CD8-positive, alpha-beta memory T cell (primary cell): ENCODE measurements at regions not wholly inside any gene's neighbourhood (a gene's known extent, or its start where the extent isn't known, plus 50 kb on each side); places are given as distances from the start of the nearest gene placed in this dataset.

Experiments used
- CTCF ChIA-PET: fragments of 350-600 bp; sonication (Branson Sonifier 250); formaldehyde crosslinking; loops from one replicate; lab custom pipeline; 2021; ENCODE audit warnings: antibody characterized with exemption; lab: Charles Lee
- POLR2A ChIA-PET: fragments of 350-600 bp; sonication (Branson Sonifier 250); formaldehyde crosslinking; loops from one replicate; lab custom pipeline; 2021; ENCODE audit warnings: antibody characterized with exemption; lab: Charles Lee
- DNase-seq, 5 donors: peaks; one replicate each; pipeline versions ENCODE4 v3.0.0 to v3.0.0-alpha.2; 2020 to 2022; ENCODE audit warnings: mixed read lengths in 1 of 5
- H3K27ac ChIP-seq: one replicate; pipeline ENCODE4 v1.7.0; 2013; ENCODE audit warnings: low read depth, mild to moderate bottlenecking, low read length, moderate library complexity
- H3K27me3 ChIP-seq: 2 replicates; pipeline ENCODE4 v1.7.0; 2013; ENCODE audit warnings: low read length, mild to moderate bottlenecking; ENCODE audit not compliant: insufficient read depth, poor library complexity, severe bottlenecking
- H3K36me3 ChIP-seq: 2 replicates; pipeline ENCODE4 v1.7.0; 2013; ENCODE audit warnings: mild to moderate bottlenecking, low read length, moderate library complexity; ENCODE audit not compliant: insufficient read depth
- H3K4me1 ChIP-seq: 2 replicates; pipeline ENCODE4 v1.7.0; 2013; ENCODE audit warnings: mild to moderate bottlenecking, low read length, moderate library complexity; ENCODE audit not compliant: insufficient read depth
- H3K4me3 ChIP-seq: 2 replicates; pipeline ENCODE4 v1.7.0; 2013; ENCODE audit warnings: mild to moderate bottlenecking, low read length
- H3K9me3 ChIP-seq: 2 replicates; pipeline ENCODE4 v1.7.0; 2013; ENCODE audit warnings: mild to moderate bottlenecking, low read length
- H3K27ac Mint-ChIP-seq, 8 donors: one replicate each; pipeline ENCODE4 v1.8.0; 2020 to 2021; ENCODE audit warnings: mixed read lengths in 8 of 8, mild to moderate bottlenecking in 6 of 8, inconsistent platforms in 3 of 8, moderate library complexity in 3 of 8
- H3K27me3 Mint-ChIP-seq, 2 donors: one replicate each; pipeline ENCODE4 v1.8.0; 2020 to 2021; ENCODE audit warnings: mixed read lengths in 2 of 2, mild to moderate bottlenecking in 1 of 2, moderate library complexity in 1 of 2
- H3K36me3 Mint-ChIP-seq, 3 donors: one replicate each; pipeline ENCODE4 v1.8.0; 2020 to 2021; ENCODE audit warnings: mixed read lengths in 3 of 3, inconsistent platforms in 1 of 3, mild to moderate bottlenecking in 1 of 3
- H3K4me1 Mint-ChIP-seq, 3 donors: one replicate each; pipeline ENCODE4 v1.8.0; 2020 to 2021; ENCODE audit warnings: mixed read lengths in 3 of 3, inconsistent platforms in 1 of 3, mild to moderate bottlenecking in 1 of 3
- H3K4me3 Mint-ChIP-seq, 7 donors: one replicate each; pipeline ENCODE4 v1.8.0; 2020 to 2021; ENCODE audit warnings: mixed read lengths in 7 of 7, mild to moderate bottlenecking in 6 of 7, moderate library complexity in 4 of 7, inconsistent platforms in 2 of 7
- H3K9me3 Mint-ChIP-seq, 5 donors: one replicate each; pipeline ENCODE4 v1.8.0; 2020 to 2022; ENCODE audit warnings: mixed read lengths in 5 of 5, mild to moderate bottlenecking in 3 of 5, moderate library complexity in 2 of 5, inconsistent platforms in 1 of 5

- no peaks in the 10 kb centered on the region for H3K4me1 ChIP-seq
- no peak for DNase-seq
- H3K27me3 ChIP-seq: no peaks in the 10 kb centered on the region
- Mint-ChIP-seq H3K27me3 (peaks cover 2 to 38% of the 10 kb centered on the region in 2 donors), H3K4me3 (no peak overlapping the region), H3K27ac (no peak overlapping the region), H3K9me3 (peaks cover 0 to 2% (median 0%) of the 10 kb centered on the region in 5 donors), H3K36me3 (no peaks in the 10 kb centered on the region), H3K4me1 (peaks cover 0 to 3% (median 0%) of the 10 kb centered on the region in 3 donors)
- no peaks in the 10 kb centered on the region for H3K36me3 ChIP-seq
- CTCF ChIA-PET: no interaction called here
- no peak overlapping the region for H3K27ac ChIP-seq
- POLR2A ChIA-PET: no interaction called here
- H3K4me3 ChIP-seq: no peak overlapping the region
- H3K9me3 ChIP-seq: no peaks in the 10 kb centered on the region
Observed at GRCh38 chr20:52533401-52533800, 341.8 kb upstream of the ZFP64 start.

DNA sequence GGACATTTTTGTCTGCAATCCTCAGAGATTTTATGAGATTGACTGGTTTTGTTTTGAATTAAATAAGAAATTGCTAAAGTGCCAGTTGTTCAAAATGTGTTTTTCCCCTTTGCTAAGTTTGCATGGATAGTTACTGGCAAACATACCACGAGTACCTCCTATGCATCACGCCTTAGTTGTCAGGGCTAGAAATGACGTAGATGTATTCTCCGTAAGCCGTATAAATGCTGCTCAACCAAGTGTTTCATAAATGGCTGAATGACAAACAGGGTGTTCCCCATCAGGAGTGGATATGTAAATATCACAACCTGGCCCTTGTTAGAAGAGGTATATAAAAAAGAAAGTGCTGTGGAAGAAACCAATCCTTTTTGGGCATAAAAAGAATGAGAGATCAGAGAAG lies 341.1 kb upstream of the ZFP64 start:
- Histone ChIP-seq H3K4me3 (no peak overlapping the region), H3K27me3 (no peaks in the 10 kb centered on the region), H3K4me1 (no peaks in the 10 kb centered on the region), H3K27ac (no peak overlapping the region), H3K9me3 (no peaks in the 10 kb centered on the region), H3K36me3 (no peaks in the 10 kb centered on the region)
- peaks cover 0 to 2% (median 0%) of the 10 kb centered on the region in 5 donors for H3K9me3 Mint-ChIP-seq
- no peak overlapping the region for H3K4me3 Mint-ChIP-seq
- peaks cover 0 to 3% (median 0%) of the 10 kb centered on the region in 3 donors for H3K4me1 Mint-ChIP-seq
- no peak overlapping the region for H3K27ac Mint-ChIP-seq
- POLR2A ChIA-PET: no interaction called here
- CTCF ChIA-PET: no interaction called here
- H3K27me3 Mint-ChIP-seq: peaks cover 0 to 38% of the 10 kb centered on the region in 2 donors
- H3K36me3 Mint-ChIP-seq: no peaks in the 10 kb centered on the region
- DNase-seq: no peak

GRCh38 chr20:52530571-52530970 lies 339.0 kb upstream of the ZFP64 start:
- peaks cover 0 to 38% of the 10 kb centered on the region in 2 donors for H3K27me3 Mint-ChIP-seq
- H3K27ac Mint-ChIP-seq: no peak overlapping the region
- Histone ChIP-seq H3K27me3 (no peaks in the 10 kb centered on the region), H3K27ac (no peak overlapping the region), H3K36me3 (no peaks in the 10 kb centered on the region), H3K9me3 (no peaks in the 10 kb centered on the region), H3K4me3 (no peak overlapping the region), H3K4me1 (no peaks in the 10 kb centered on the region)
- peaks cover 0 to 3% (median 0%) of the 10 kb centered on the region in 3 donors for H3K4me1 Mint-ChIP-seq
- H3K36me3 Mint-ChIP-seq: no peaks in the 10 kb centered on the region
- ChIA-PET CTCF (no interaction called here), POLR2A (no interaction called here)
- no peak overlapping the region for H3K4me3 Mint-ChIP-seq
- no peak for DNase-seq
- H3K9me3 Mint-ChIP-seq: peaks cover 0 to 2% (median 0%) of the 10 kb centered on the region in 5 donors

- Histone ChIP-seq H3K27me3 (no peaks in the 10 kb centered on the region), H3K9me3 (no peaks in the 10 kb centered on the region), H3K4me1 (no peaks in the 10 kb centered on the region), H3K27ac (no peak overlapping the region), H3K36me3 (no peaks in the 10 kb centered on the region), H3K4me3 (no peak overlapping the region)
- H3K36me3 Mint-ChIP-seq: no peaks in the 10 kb centered on the region
- no peak overlapping the region for H3K4me3 Mint-ChIP-seq
- ChIA-PET POLR2A (no interaction called here), CTCF (no interaction called here)
- peaks cover 0 to 3% (median 0%) of the 10 kb centered on the region in 3 donors for H3K4me1 Mint-ChIP-seq
- DNase-seq: no peak
- H3K9me3 Mint-ChIP-seq: peaks cover 0 to 2% (median 0%) of the 10 kb centered on the region in 5 donors
- peaks cover 0 to 38% of the 10 kb centered on the region in 2 donors for H3K27me3 Mint-ChIP-seq
- H3K27ac Mint-ChIP-seq: no peak overlapping the region
Observed at GRCh38 chr20:52529826-52530225, 338.2 kb upstream of the ZFP64 start.

GRCh38 chr20:52524861-52525260 lies 333.3 kb upstream of the ZFP64 start:
- H3K4me3 ChIP-seq: no peak overlapping the region
- H3K36me3 Mint-ChIP-seq: peaks cover 0 to 7% (median 0%) of the 10 kb centered on the region in 3 donors
- H3K9me3 ChIP-seq: no peaks in the 10 kb centered on the region
- ChIA-PET POLR2A (no interaction called here), CTCF (no interaction called here)
- H3K4me1 Mint-ChIP-seq: no peaks in the 10 kb centered on the region
- DNase-seq: no peak
- no peak overlapping the region for H3K27ac ChIP-seq
- peaks cover 0 to 18% of the 10 kb centered on the region in 2 donors for H3K27me3 Mint-ChIP-seq
- no peaks in the 10 kb centered on the region for H3K9me3 Mint-ChIP-seq
- H3K36me3 ChIP-seq: no peaks in the 10 kb centered on the region
- H3K27me3 ChIP-seq: no peaks in the 10 kb centered on the region
- H3K4me3 Mint-ChIP-seq: no peak overlapping the region
- H3K27ac Mint-ChIP-seq: no peak overlapping the region
- H3K4me1 ChIP-seq: no peaks in the 10 kb centered on the region

DNA sequence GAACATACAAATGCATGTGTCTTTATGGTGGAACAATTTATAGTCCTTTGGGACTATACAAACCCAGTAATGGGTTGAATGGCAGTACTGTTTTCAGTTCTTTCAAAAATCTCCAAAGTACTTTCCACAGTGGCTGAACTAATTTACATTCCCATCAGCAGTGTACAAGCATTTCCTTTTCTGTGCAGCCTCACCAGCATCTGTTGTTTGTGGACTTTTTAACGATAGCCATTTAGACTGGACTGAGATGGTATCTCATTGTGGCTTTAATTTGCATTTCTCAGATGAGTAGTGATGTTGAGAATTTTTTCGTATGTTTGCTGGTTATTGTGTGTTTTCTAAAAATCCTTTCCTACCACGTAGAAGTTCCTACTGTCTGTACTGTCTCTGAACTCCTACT lies 327.2 kb upstream of the ZFP64 start:
- no peaks in the 10 kb centered on the region for H3K36me3 ChIP-seq
- no peaks in the 10 kb centered on the region for H3K4me1 Mint-ChIP-seq
- no peaks in the 10 kb centered on the region for H3K27me3 ChIP-seq
- H3K4me3 Mint-ChIP-seq: no peak overlapping the region
- POLR2A ChIA-PET: no interaction called here
- H3K4me1 ChIP-seq: no peaks in the 10 kb centered on the region
- no peak for DNase-seq
- no peak overlapping the region for H3K4me3 ChIP-seq
- CTCF ChIA-PET: no interaction called here
- H3K27ac ChIP-seq: no peak overlapping the region
- peaks cover 0 to 4% (median 2%) of the 10 kb centered on the region in 5 donors for H3K9me3 Mint-ChIP-seq
- H3K27me3 Mint-ChIP-seq: peaks cover 5 to 9% of the 10 kb centered on the region in 2 donors
- peaks cover 0 to 16% (median 0%) of the 10 kb centered on the region in 3 donors for H3K36me3 Mint-ChIP-seq
- H3K27ac Mint-ChIP-seq: no peak overlapping the region
- no peaks in the 10 kb centered on the region for H3K9me3 ChIP-seq

DNA sequence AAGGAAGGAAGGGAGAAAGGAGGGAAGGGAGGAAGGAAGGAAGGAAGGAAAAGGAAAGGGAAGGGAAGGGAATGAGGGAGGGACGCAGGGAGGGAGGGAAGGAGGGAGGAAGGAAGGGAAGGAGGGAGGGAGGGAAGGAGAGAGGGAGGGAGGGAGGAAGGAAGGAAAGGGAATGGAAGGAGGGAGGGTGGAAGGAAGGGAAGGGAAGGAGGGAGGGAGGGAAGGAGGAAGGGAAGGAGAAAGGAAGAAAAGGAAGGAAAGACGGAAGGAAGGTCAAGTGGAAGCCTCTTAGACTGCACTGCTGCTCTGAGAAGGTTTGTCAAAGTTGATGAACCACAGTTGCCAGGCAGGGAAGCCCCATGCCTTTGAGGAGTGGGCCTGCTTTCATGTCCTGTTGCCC lies 324.3 kb upstream of the ZFP64 start:
- Histone ChIP-seq H3K27me3 (no peaks in the 10 kb centered on the region), H3K4me1 (no peaks in the 10 kb centered on the region), H3K27ac (no peak overlapping the region), H3K4me3 (no peak overlapping the region), H3K36me3 (no peaks in the 10 kb centered on the region), H3K9me3 (no peaks in the 10 kb centered on the region)
- CTCF ChIA-PET: no interaction called here
- peak overlapping the region in 1 of 7 donors; percentile 24 for H3K4me3 Mint-ChIP-seq
- no peak for DNase-seq
- peaks cover 0 to 16% (median 0%) of the 10 kb centered on the region in 3 donors for H3K36me3 Mint-ChIP-seq
- no peaks in the 10 kb centered on the region for H3K4me1 Mint-ChIP-seq
- peak overlapping the region in 2 of 8 donors; percentile 79 to 80 for H3K27ac Mint-ChIP-seq
- peaks cover 0 to 6% (median 2%) of the 10 kb centered on the region in 5 donors for H3K9me3 Mint-ChIP-seq
- POLR2A ChIA-PET: no interaction called here
- peaks cover 5 to 12% of the 10 kb centered on the region in 2 donors for H3K27me3 Mint-ChIP-seq

DNA sequence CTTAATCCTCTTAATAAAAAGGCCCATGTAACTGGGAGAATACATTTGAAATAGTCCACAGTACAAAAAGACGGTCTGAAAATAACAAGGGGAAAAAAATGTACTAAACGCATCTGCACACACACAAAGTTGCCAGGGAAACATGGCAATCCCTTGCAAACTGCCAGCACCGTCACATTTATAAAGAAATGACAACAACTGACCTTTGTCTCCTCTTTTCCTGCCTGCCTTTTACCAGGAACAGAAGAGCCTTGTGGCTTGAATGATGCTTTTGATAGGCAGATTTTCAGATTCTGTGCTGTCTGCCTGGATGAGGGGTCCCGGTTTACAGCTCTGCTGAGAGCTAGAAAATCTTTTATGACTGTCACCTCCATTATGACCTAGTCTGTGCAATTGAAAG lies 308.6 kb upstream of the ZFP64 start:
- peak overlapping the region in 1 of 8 donors; percentile 31 for H3K27ac Mint-ChIP-seq
- Histone ChIP-seq H3K4me1 (no peaks in the 10 kb centered on the region), H3K9me3 (no peaks in the 10 kb centered on the region), H3K4me3 (no peak overlapping the region), H3K36me3 (no peaks in the 10 kb centered on the region), H3K27ac (no peak overlapping the region), H3K27me3 (no peaks in the 10 kb centered on the region)
- H3K4me1 Mint-ChIP-seq: no peaks in the 10 kb centered on the region
- DNase-seq: no peak
- peaks cover 13 to 56% of the 10 kb centered on the region in 2 donors for H3K27me3 Mint-ChIP-seq
- peaks cover 0 to 6% (median 0%) of the 10 kb centered on the region in 3 donors for H3K36me3 Mint-ChIP-seq
- POLR2A ChIA-PET: no interaction called here
- no peak overlapping the region for H3K4me3 Mint-ChIP-seq
- CTCF ChIA-PET: no interaction called here
- peaks cover 0 to 12% (median 7%) of the 10 kb centered on the region in 5 donors for H3K9me3 Mint-ChIP-seq
